CD4-positive, alpha-beta memory T cell (primary cell): ENCODE measurements at regions not wholly inside any gene's neighbourhood (a gene's known extent, or its start where the extent isn't known, plus 50 kb on each side); places are given as distances from the start of the nearest gene placed in this dataset.

Source experiments
- CTCF ChIA-PET: fragments of 350-600 bp; sonication (Branson Sonifier 250); formaldehyde crosslinking; loops from one replicate; lab custom pipeline; 2021; ENCODE audit warnings: inconsistent platforms; ENCODE audit not compliant: partially characterized antibody; lab: Charles Lee
- POLR2A ChIA-PET: fragments of 350-600 bp; sonication (Branson Sonifier 250); formaldehyde crosslinking; loops from one replicate; lab custom pipeline; 2021; ENCODE audit not compliant: partially characterized antibody; lab: Charles Lee
- DNase-seq, 5 donors: peaks; one replicate each; pipeline versions ENCODE4 v3.0.0 to v3.0.0-alpha.2; 2020 to 2022; ENCODE audit warnings: mixed read lengths in 1 of 5
- H3K27ac ChIP-seq: one replicate; pipeline ENCODE4 v1.7.0; 2013; ENCODE audit warnings: low read depth, low read length
- H3K27me3 ChIP-seq: 2 replicates; pipeline ENCODE4 v1.7.0; 2013; ENCODE audit warnings: mild to moderate bottlenecking, low read length, moderate library complexity; ENCODE audit not compliant: insufficient read depth
- H3K36me3 ChIP-seq: 2 replicates; pipeline ENCODE4 v1.7.0; 2013; ENCODE audit warnings: mild to moderate bottlenecking, low read length, moderate library complexity; ENCODE audit not compliant: insufficient read depth
- H3K4me1 ChIP-seq: 2 replicates; pipeline ENCODE4 v1.7.0; 2013; ENCODE audit warnings: mild to moderate bottlenecking, low read length, moderate library complexity; ENCODE audit not compliant: insufficient read depth
- H3K4me3 ChIP-seq, 2 donors: one replicate each; pipeline ENCODE4 v1.7.0; 2013; ENCODE audit warnings: low read length in 2 of 2, mild to moderate bottlenecking in 1 of 2
- H3K9me3 ChIP-seq, 2 donors: one replicate each; pipeline ENCODE4 v1.7.0; 2013; ENCODE audit warnings: low read length in 2 of 2, control low read depth in 1 of 2; ENCODE audit not compliant: control insufficient read depth in 1 of 2
- H3K27ac Mint-ChIP-seq, 7 donors: one replicate each; pipeline ENCODE4 v1.8.0; 2020 to 2021; ENCODE audit warnings: mixed read lengths in 7 of 7, mild to moderate bottlenecking in 6 of 7, inconsistent platforms in 3 of 7, moderate library complexity in 3 of 7
- H3K27me3 Mint-ChIP-seq, 2 donors: one replicate each; pipeline ENCODE4 v1.8.0; 2020 to 2021; ENCODE audit warnings: mixed read lengths in 2 of 2
- H3K36me3 Mint-ChIP-seq, 2 donors: one replicate each; pipeline ENCODE4 v1.8.0; 2020 to 2021; ENCODE audit warnings: mixed read lengths in 2 of 2, inconsistent platforms in 1 of 2, mild to moderate bottlenecking in 1 of 2
- H3K4me1 Mint-ChIP-seq, 4 donors: one replicate each; pipeline ENCODE4 v1.8.0; 2020 to 2021; ENCODE audit warnings: mixed read lengths in 4 of 4, mild to moderate bottlenecking in 1 of 4
- H3K4me3 Mint-ChIP-seq, 8 donors: one replicate each; pipeline ENCODE4 v1.8.0; 2020 to 2021; ENCODE audit warnings: mixed read lengths in 8 of 8, mild to moderate bottlenecking in 7 of 8, moderate library complexity in 6 of 8, inconsistent platforms in 3 of 8
- H3K9me3 Mint-ChIP-seq, 8 donors: one replicate each; pipeline ENCODE4 v1.8.0; 2020 to 2021; ENCODE audit warnings: mixed read lengths in 8 of 8, mild to moderate bottlenecking in 5 of 8, inconsistent platforms in 3 of 8, moderate library complexity in 1 of 8
- intact Hi-C: fragments of 100-400 bp; cut with micrococcal nuclease; formaldehyde crosslinking; loops from one replicate; pipeline ENCODE4 v1.15.1; 2023

DNA sequence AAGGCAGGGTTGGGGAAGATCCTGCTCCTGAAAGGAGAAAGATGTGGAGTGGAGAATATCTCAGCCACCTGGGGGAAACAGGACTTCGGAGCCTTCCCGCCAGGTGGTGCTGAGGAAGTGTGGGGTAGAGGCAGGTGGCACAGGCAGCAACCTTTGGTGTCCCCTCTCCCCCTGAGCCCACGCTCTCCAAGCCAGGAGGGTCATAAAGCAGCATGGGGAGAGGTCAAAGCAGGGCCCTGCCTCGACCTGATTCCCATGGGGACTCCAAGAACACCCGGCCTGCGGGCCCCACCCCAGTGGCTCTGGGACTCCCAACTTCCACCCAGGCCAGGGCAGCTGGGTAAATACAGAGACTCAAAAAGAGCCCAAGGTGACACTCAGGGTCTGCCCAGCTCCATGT is 54.3 kb upstream of the SLC66A3 start:
- no peak overlapping the region for H3K27ac ChIP-seq
- H3K4me1 Mint-ChIP-seq = peaks cover 20 to 32% (median 30%) of the 10 kb centered on the region in 4 donors
- H3K36me3 ChIP-seq = no peaks in the 10 kb centered on the region
- no peaks in the 10 kb centered on the region for H3K27me3 ChIP-seq
- no peak for DNase-seq
- no peaks in the 10 kb centered on the region for H3K9me3 ChIP-seq
- no peaks in the 10 kb centered on the region for H3K27me3 Mint-ChIP-seq
- H3K4me3 ChIP-seq = no peak overlapping the region
- intact Hi-C loops = no loop called here
- no peak overlapping the region for H3K4me3 Mint-ChIP-seq
- ChIA-PET POLR2A (no interaction called here), CTCF (no interaction called here)
- peaks cover 35% of the 10 kb centered on the region for H3K4me1 ChIP-seq
- no peak overlapping the region for H3K27ac Mint-ChIP-seq
- no peaks in the 10 kb centered on the region for H3K9me3 Mint-ChIP-seq
- H3K36me3 Mint-ChIP-seq = no peaks in the 10 kb centered on the region

DNA sequence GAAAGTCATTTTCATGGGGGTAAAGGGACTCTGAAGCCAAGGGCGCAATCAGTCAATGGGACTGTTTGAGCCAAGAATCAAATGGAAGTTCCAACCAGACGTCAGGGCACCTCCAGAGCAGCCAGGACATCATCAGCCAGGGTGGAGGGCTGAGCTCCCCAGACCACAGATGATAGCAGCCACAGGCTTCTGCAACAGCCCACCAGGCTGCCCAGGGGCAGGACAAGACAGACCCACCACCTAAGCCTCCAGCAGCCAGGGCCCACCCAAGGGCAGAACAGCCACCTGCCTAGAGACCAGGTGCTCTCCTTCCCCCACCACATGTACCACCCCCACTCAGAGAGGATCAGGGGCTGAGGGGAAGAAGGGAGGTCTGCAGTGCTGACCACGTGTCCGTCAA is 53.8 kb upstream of the SLC66A3 start:
- peaks cover 40% of the 10 kb centered on the region for H3K4me1 ChIP-seq
- intact Hi-C loops = no loop called here
- no peaks in the 10 kb centered on the region for H3K36me3 ChIP-seq
- H3K36me3 Mint-ChIP-seq = no peaks in the 10 kb centered on the region
- no peaks in the 10 kb centered on the region for H3K27me3 ChIP-seq
- no peak overlapping the region for H3K27ac Mint-ChIP-seq
- peaks cover 21 to 36% (median 32%) of the 10 kb centered on the region in 4 donors for H3K4me1 Mint-ChIP-seq
- CTCF ChIA-PET = no interaction called here
- no peak overlapping the region for H3K4me3 ChIP-seq
- H3K9me3 ChIP-seq = no peaks in the 10 kb centered on the region
- H3K27me3 Mint-ChIP-seq = no peaks in the 10 kb centered on the region
- H3K27ac ChIP-seq = no peak overlapping the region
- no peaks in the 10 kb centered on the region for H3K9me3 Mint-ChIP-seq
- no peak for DNase-seq
- POLR2A ChIA-PET = no interaction called here
- H3K4me3 Mint-ChIP-seq = no peak overlapping the region

DNA sequence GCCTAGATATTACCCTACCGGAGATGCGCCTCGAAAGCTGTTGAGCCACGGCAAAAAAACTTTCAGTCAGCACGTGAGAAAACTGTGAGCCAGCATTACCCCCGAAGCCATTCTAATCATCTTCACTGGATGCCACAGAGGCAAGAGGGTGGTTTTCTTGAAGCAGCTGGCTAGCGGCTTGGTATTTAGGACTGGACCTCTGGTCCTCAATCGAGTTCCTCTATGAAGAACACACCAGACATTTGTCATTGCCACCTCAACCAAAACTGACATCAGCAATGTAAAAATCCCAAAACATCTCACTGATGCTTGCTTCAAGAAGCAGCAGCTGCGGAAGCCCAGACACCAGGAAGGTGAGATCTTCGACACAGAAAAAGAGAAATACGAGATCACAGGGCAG is 52.8 kb upstream of the SLC66A3 start:
- Mint-ChIP-seq H3K4me1 (peaks cover 21 to 36% (median 33%) of the 10 kb centered on the region in 4 donors), H3K9me3 (no peaks in the 10 kb centered on the region), H3K27me3 (no peaks in the 10 kb centered on the region), H3K27ac (peak overlapping the region in 2 of 7 donors; percentile 29 to 42), H3K36me3 (no peaks in the 10 kb centered on the region), H3K4me3 (peak overlapping the region in 2 of 8 donors; percentile 7 to 35)
- peaks cover 50% of the 10 kb centered on the region for H3K4me1 ChIP-seq
- H3K27me3 ChIP-seq = no peaks in the 10 kb centered on the region
- intact Hi-C loops = no loop called here
- no peak overlapping the region for H3K27ac ChIP-seq
- POLR2A ChIA-PET = interaction anchor here (2.1 to 2.4 kb wide), 2 partner anchors 30 to 242 kb away, joined by 5 to 8 read pairs; partner anchors contain the start of gene ROCK2
- CTCF ChIA-PET = interaction anchor here (1.5 to 6.3 kb wide), 3 partner anchors 22 to 270 kb away, joined by 4 to 47 read pairs (median 17); a partner anchor contains a TSS
- H3K9me3 ChIP-seq = no peaks in the 10 kb centered on the region
- no peak for DNase-seq
- H3K4me3 ChIP-seq = no peak overlapping the region
- no peaks in the 10 kb centered on the region for H3K36me3 ChIP-seq

DNA sequence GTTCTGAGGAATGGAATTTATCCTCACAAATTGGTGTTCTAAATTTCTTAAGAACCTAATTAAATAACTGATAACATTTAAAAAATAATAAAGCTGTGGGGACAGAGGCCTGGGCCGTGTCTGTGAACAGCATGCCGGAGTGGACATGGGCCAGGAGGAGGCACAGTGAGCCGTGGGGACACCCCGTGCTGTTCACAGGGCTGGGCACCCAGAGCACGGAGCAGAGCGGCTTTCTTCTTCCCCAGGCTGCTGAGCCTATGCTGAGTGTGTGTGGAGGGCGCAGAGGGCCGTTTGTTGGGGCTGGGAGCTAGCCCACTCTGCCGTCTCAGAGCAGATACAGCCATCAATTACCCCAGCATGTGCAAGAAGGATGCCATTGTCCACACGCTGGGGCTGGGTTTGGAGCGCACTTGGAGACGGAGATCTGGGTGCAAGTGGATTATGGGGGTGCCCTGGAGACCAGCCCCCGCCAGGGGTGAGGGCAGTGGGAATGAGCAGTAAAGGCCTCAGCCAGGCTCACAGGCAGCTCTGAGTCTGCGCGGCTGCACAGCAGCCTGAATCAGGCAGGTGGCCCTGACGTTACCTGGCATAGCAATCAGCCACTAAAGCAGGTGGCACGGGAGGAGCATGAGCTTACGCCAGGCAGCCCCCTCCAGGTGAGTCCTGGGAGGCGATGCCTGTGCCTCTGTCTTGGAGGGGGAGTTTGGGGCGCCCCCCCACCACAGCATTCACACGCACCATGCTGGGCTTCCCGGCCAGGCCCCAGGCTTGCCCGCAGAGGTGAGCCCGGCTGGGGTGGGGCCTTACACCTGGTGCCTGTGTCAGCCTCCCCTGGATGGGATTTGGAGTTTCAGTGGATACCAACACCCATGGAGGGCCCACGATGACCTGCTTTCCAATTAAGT is 52.1 kb upstream of the SLC66A3 start:
- ChIA-PET POLR2A (interaction anchor here (0.7 to 2.4 kb wide), 9 partner anchors 8 to 1422 kb away, joined by 3 to 9 read pairs (median 5); partner anchors contain the start of genes PDIA6, ROCK2 and SLC66A3), CTCF (interaction anchor here (1.5 to 6.3 kb wide), 3 partner anchors 21 to 271 kb away, joined by 4 to 47 read pairs (median 17); a partner anchor contains a TSS)
- Histone ChIP-seq H3K9me3 (no peaks in the 10 kb centered on the region), H3K4me1 (peaks cover 52% of the 10 kb centered on the region), H3K36me3 (no peaks in the 10 kb centered on the region), H3K4me3 (peak overlapping the region in 1 of 2 donors; percentile 44), H3K27me3 (no peaks in the 10 kb centered on the region), H3K27ac (no peak overlapping the region)
- H3K4me1 Mint-ChIP-seq = peaks cover 21 to 36% (median 33%) of the 10 kb centered on the region in 4 donors
- no peaks in the 10 kb centered on the region for H3K9me3 Mint-ChIP-seq
- peak overlapping the region; percentile 17 to 85 (median 80) for H3K27ac Mint-ChIP-seq
- no peak for DNase-seq
- intact Hi-C loops = no loop called here
- H3K4me3 Mint-ChIP-seq = peak overlapping the region; percentile 61 to 90 (median 76)
- H3K27me3 Mint-ChIP-seq = no peaks in the 10 kb centered on the region
- H3K36me3 Mint-ChIP-seq = no peaks in the 10 kb centered on the region

DNA sequence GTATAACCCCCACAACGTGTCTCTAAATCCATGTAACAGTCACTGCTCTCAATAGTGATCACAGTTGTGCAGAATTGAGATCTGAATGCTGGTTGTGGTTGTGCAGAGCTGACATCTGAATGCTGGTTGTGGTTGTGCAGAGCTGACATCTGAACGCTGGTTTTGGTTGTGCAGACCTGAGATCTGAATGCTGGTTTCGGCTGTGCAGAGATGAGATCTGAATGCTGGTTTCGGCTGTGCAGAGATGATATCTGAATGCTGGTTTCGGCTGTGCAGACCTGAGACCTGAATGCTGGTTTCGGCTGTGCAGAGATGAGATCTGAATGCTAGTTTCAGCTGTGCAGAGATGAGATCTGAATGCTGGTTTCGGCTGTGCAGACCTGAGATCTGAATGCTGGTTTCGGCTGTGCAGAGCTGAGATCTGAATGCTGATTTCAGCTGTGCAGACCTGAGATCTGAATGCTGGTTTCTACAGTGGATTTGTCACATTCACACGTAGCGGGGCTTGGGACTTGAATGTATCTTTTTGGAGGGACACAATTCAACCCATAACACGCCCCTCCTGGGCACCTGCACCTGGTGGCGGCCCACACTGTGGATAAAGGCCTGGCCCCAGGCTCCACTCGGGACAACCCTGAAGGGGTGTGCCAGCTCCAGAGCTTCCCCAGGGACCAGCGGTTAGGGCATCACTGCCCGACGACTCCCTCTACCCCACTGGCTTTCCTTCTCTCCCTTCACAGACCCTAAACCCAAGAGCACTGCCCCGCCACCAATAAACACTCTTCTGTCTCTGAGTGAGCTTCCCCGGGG is 51.1 kb upstream of the SLC66A3 start:
- Mint-ChIP-seq H3K36me3 (no peaks in the 10 kb centered on the region), H3K9me3 (no peaks in the 10 kb centered on the region), H3K27ac (peak overlapping the region; percentile 33 to 85 (median 80)), H3K4me1 (peaks cover 21 to 36% (median 33%) of the 10 kb centered on the region in 4 donors), H3K27me3 (no peaks in the 10 kb centered on the region), H3K4me3 (peak overlapping the region; percentile 61 to 90 (median 76))
- DNase-seq = peak; percentile 36 to 63 (median 47)
- intact Hi-C loops = no loop called here
- no peaks in the 10 kb centered on the region for H3K27me3 ChIP-seq
- H3K4me1 ChIP-seq = peaks cover 52% of the 10 kb centered on the region
- POLR2A ChIA-PET = interaction anchor here (0.5 to 2.4 kb wide), 11 partner anchors 9 to 1423 kb away, joined by 3 to 9 read pairs (median 5); partner anchors contain the start of genes PDIA6, ROCK2 and SLC66A3
- no peaks in the 10 kb centered on the region for H3K36me3 ChIP-seq
- peak overlapping the region in 1 of 2 donors; percentile 44 for H3K4me3 ChIP-seq
- H3K27ac ChIP-seq = no peak overlapping the region
- CTCF ChIA-PET = interaction anchor here (4.7 to 6.3 kb wide), 2 partner anchors 20 to 27 kb away, joined by 17 to 47 read pairs; a partner anchor contains a TSS
- no peaks in the 10 kb centered on the region for H3K9me3 ChIP-seq

DNA sequence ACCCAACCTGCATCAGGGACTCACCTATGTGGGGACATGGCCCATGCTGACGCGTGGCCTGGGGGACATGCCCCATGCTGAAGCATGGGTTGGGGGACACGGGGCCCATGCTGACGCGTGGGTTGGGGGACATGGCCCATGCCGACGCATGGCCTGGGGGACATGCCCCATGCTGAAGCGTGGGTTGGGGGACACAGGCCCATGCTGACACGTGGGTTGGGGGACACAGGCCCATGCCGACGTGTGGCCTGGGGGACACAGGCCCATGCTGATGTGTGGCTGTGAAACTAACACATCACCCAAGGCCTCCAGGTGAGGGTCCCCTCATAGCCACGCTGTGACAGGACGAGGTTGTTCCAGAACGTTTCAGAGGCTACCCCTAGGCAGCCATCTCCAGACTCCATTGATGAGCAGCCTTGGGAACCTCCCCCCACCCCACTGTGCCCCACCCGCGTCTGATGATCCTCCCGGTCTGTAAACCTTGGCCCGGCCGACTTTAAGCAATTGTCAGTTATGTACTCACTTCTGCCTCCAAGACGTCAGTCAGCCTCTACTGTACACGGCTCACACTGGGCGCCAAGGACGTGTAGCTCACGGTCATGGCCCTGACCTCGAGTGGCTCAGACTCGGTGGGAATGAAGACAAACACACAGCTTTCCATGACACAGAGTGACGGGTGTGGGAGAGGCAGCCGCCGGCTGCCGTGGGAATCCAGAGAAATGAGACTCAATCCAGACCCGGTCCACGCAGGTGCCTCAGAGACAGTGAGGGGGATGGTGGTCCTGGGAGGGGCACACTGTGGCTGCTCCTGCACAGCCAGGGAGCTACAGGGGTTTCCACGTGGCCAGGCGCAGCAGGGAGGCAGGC is 50.2 kb upstream of the SLC66A3 start:
- Histone ChIP-seq H3K9me3 (no peaks in the 10 kb centered on the region), H3K4me1 (peaks cover 52% of the 10 kb centered on the region), H3K4me3 (peak overlapping the region in 1 of 2 donors; percentile 44), H3K36me3 (no peaks in the 10 kb centered on the region), H3K27me3 (no peaks in the 10 kb centered on the region), H3K27ac (no peak overlapping the region)
- Mint-ChIP-seq H3K36me3 (no peaks in the 10 kb centered on the region), H3K4me3 (peak overlapping the region; percentile 27 to 90 (median 62)), H3K27ac (peak overlapping the region; percentile 26 to 84 (median 68)), H3K4me1 (peaks cover 22 to 36% (median 33%) of the 10 kb centered on the region in 4 donors), H3K9me3 (no peaks in the 10 kb centered on the region), H3K27me3 (no peaks in the 10 kb centered on the region)
- CTCF ChIA-PET = interaction anchor here (1.1 to 6.3 kb wide), 4 partner anchors 15 to 269 kb away, joined by 3 to 47 read pairs (median 10); a partner anchor contains a TSS
- intact Hi-C loops = no loop called here
- DNase-seq = no peak
- POLR2A ChIA-PET = interaction anchor here (0.5 to 2.4 kb wide), 8 partner anchors 10 to 658 kb away, joined by 5 to 9 read pairs (median 6); partner anchors contain the start of genes PDIA6, ROCK2 and SLC66A3
